DMS79 (cell line): ENCODE measurements at regions not wholly inside any gene's neighbourhood (a gene's known extent, or its start where the extent isn't known, plus 50 kb on each side); places are given as distances from the start of the nearest gene placed in this dataset.

Experiments used
- DNase-seq: peaks from one replicate; lab custom pipeline; 2025; lab: John Stamatoyannopoulos, UW

GRCh38 chr10:43818687-43819086 is 170.0 kb upstream of the ZNF32 start:
- DNase-seq: no peak

DNA sequence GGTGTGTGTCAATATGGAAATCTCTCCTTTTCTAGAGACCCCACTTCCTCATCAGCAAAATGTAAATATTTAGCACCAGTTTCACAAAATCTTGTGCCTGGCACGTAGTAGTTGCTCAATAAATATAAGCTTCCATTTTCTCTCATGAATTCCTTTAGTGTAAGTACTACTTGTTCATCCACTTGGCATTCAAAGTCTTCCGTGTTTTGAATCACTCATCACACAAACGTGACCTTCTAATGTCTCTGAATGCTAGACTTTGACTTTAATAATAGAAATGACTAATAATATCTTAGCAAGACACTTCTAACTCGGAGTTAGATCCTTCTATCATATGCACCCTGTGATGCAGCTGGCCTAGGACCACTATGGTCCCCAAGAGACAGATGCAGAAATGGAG is 168.7 kb upstream of the ZNF32 start:
- no peak for DNase-seq

- no peak for DNase-seq
Observed at GRCh38 chr10:43816351-43817321, 168.0 kb upstream of the ZNF32 start.

DNA sequence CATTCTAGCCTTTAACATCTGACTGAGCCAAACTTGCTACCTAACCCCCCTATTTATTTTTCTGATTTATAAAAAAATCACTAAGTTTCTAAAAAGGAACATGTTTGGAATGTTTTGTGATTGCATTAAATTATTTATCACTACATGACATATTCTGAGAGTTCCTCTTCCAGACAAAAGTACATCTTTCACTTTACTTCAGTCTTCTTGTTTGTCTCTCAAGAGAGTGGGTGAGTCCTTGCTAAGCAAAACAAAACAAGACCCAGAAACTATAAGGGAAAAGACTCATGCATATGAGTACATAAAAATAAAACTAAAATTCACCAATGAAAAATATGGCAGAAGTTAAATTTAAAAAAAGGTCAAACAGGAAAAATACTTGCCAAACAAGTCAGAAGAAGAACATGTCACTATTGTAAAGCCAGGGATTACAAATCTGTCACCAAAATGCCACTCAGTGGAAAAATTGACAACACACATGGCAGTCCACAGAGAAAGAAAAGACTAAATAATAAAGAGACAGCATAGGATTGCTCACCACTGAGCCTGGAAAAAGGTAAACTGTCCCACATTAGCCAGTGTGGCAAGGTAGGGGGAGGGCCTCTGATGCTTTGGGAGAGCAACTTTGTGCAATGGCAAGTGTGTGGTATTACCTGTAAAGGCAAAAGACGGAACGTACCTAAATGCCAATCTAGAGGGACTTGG is 166.7 kb upstream of the ZNF32 start:
- no peak for DNase-seq

GRCh38 chr10:43814663-43815062 is 166.0 kb upstream of the ZNF32 start:
- no peak for DNase-seq

- DNase-seq: no peak
Observed at GRCh38 chr10:43811871-43812270, 163.2 kb upstream of the ZNF32 start.

DNA sequence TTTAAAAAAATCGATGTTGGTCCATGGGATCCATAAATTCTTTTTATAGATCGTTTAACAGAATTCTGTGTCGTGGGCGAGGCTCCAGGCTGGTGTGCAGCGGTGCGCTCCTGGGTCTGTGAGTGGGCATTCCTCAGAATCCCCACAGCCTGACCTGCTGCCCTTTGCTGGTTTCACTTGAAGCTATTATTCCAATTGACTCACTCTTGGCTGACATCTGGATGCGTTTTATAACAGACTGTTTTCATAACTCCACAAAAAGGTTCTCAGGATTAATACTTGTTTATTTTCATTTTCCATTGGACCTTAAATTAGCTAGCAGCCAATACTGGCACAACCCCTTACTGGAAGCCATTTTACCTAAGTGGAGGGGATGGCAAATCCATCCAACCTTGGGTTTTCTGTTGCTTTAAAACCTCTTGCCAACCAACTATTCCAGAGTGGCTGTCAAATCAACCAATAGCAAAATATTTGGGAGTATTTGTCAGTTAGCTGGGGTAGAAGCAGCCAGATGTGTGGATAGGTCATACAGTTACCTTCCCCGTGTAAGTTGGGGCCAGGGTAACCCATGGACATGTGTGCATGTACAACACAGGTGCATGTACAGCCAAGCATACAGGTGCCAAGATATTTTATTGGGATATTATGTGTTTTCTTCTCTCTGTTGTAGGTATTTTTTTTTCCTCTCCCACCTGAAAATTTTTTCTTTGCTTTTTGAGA is 160.7 kb upstream of the ZNF32 start:
- no peak for DNase-seq

GRCh38 chr10:43808136-43808535 is 159.5 kb upstream of the ZNF32 start:
- no peak for DNase-seq

DNA sequence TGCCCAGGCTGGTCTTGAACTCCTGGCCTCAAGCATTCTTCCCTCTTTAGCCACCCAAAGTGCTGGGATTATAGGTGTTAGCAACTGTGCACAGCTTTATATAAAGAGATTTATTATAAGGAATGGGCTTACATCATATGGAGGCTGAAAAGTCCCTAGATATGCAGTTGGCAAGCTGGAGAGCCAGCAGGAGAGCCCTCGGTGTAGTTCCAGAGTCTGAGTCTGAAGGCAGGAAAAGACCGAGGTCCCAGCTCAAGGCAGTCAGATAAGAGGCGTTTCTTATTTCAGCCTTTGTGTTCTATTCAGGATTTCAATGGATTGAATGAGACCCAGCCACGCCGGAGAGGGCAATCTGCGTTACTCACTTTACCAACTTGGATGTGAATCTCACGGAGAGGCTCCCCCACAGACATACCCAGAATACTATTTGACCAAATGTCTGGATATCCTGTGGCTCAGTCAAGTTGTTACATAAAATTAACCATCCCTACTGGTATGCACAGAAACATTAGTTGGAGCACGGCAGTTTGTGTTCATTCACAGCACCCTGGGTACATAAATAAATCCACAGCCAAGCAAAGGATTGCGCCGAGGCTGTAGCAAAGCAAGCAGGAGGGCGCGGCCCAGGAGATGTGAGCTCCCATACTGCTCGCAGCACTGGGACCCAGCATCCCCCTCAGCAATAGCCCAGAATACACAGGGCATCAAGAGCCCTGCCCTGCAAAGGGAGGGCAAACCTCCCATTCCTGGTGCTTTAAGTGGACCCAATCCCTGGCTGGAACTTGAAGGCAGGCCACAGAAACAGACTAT is 158.4 kb upstream of the ZNF32 start:
- no peak for DNase-seq

DNA sequence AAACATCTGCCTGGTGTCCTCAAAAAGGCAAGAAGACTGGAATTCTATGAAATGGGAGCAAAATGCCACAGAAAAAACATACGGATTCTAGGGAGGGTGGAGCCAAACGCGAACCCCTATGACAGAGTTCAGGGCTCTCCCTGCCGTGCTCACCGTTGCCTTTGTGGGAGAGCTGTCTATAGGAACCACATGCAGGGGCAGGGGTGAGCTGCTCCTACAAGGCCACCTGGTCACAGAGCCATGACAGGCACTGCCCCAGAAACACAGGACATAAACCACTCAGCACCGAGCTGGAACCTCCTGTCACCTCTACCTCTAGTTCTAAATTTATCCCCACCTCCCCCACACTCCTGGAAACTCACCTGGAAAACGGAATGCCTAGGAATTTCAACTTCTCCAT is 155.1 kb upstream of the ZNF32 start:
- no peak for DNase-seq

DNA sequence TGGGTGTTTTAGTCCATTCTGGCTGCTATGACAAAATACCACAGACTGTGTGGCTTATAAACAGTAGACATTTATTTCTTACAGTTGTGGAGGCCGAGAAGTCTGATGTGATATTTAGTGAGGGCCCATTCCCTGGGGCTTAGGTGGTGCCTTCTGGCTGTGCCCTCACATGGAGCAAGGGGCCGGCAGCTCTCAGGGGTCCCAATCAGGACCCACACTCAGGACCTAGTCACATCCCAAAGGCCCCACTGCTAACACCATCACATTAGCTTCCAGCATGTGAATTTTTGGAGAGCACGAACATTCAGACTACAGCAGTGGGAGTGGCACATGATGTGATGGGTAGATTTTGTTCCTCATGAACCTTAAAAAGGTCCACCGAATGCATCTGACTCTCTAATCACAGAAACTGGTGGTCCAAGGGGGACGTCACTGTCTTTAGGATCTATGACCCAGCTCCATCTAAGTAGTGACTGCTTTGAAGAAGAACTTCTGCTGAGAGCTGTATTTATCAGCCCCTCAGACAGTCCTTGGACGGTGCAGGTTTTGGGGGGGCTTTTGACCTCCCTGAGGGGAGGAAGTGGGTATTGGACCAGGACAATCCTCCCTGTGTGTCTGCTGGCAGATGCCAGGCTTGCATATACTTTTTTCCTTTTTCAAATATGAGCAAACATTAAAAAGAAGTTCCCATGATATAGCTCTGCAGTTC is 154.5 kb upstream of the ZNF32 start:
- DNase-seq: no peak

DNA sequence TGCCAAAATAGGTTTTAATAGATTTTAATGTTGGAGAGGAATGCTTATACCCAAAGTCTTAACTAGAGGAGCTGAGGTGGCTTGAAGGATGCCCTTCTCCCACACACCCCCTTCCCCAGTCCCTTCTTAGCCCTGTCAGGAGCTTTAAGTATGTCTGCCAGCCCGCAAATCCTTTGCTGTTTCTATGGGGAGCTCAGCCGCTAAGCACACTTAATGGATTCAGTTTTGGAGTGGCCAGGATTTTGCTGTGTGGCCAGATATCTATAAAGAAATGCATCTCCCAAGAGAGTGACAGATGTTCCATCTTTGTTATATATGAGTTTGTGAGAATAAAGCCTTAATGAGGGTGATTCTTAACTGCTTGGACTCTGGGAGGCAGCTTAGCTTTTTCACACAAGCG is 152.9 kb upstream of the ZNF32 start:
- DNase-seq: no peak

GRCh38 chr10:43801140-43801539 is 152.5 kb upstream of the ZNF32 start:
- no peak for DNase-seq

GRCh38 chr10:43796781-43797180 is 148.1 kb upstream of the ZNF32 start:
- DNase-seq: no peak

- no peak for DNase-seq
Observed at GRCh38 chr10:43795639-43796038, 147.0 kb upstream of the ZNF32 start.

GRCh38 chr10:43795093-43795492 is 146.4 kb upstream of the ZNF32 start:
- DNase-seq: no peak

DNA sequence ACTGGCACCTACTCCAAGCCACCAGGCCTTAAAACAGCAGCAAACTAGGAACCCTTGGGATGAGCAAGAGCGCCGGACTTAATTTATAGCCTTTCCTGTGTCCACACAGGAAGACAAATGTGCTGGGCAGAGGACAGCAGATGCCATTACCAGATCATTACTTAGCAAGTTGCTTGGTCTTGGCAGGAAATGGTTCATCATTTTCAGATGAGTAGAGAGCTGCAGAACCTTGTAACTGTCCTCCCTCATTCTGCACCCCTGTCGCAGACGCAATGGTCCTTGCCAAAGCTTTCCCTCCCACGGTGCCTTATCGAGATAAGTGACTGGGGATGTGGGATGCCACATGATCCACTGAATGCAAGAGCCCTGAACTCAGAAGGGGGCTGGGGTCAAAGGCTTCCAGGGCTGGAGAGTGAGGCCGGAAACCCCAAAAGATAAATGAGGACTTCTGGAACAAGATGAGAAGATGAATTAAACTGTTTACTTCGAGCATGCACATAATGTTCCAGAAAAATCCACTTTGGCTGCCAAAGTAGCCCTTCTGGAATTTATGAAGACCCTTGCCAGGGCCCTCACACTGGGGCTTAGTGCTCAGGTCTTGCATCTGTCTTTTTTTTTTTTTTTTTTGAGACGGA is 145.6 kb upstream of the ZNF32 start:
- no peak for DNase-seq

GRCh38 chr10:43793704-43794103 is 145.0 kb upstream of the ZNF32 start:
- no peak for DNase-seq

- no peak for DNase-seq
Observed at GRCh38 chr10:43790147-43790546, 141.5 kb upstream of the ZNF32 start.

DNA sequence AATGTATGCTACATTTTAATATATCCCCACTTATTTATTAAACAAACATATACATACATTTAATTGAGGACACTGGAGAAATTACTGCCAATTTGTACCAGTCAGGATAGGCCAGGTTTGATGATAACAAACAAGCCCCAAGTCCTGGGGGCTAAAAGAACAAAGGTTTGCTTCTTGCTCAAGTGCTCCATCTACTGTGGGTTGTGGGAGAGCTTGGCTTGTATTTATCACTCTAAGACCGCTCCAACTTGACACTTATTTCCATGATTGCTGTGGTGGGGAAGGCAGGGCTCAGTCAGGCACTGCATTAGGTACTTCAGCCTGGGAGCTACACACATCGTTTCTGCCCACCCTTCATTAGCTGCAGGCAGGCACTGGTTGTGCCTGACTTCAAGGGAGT is 136.6 kb upstream of the ZNF32 start:
- no peak for DNase-seq

GRCh38 chr10:43782814-43783213 is 134.1 kb upstream of the ZNF32 start:
- no peak for DNase-seq
